Mucosa of descending colon (tissue), 3 donors: ENCODE measurements at regions not wholly inside any gene's neighbourhood (a gene's known extent, or its start where the extent isn't known, plus 50 kb on each side); places are given as distances from the start of the nearest gene placed in this dataset.
A peak's percentile ranks its signal among the peaks of the same experiment; 100 is the strongest.

Source experiments
- ATAC-seq: fragments of 200-7000 bp; cut with Tn5 transposase; one replicate; pipeline ENCODE4 v1.9.1; 2020; ENCODE audit warnings: mild to moderate bottlenecking, moderate library complexity
- DNase-seq, 3 donors: peaks; one replicate each; pipeline ENCODE4 v3.0.0-alpha.2; 2020
- H3K36me3 ChIP-seq: fragments of 200-600 bp; one replicate; pipeline ENCODE4 v1.8.0; 2021; ENCODE audit warnings: low read depth, mild to moderate bottlenecking
- H3K4me1 ChIP-seq: fragments of 200-600 bp; one replicate; pipeline ENCODE4 v1.8.0; 2021; ENCODE audit warnings: low read depth, mild to moderate bottlenecking
- H3K4me3 ChIP-seq: fragments of 200-600 bp; one replicate; pipeline ENCODE4 v1.8.0; 2021; ENCODE audit warnings: mild to moderate bottlenecking
- H3K9me3 ChIP-seq: fragments of 200-600 bp; one replicate; pipeline ENCODE4 v1.8.0; 2021; ENCODE audit warnings: mild to moderate bottlenecking
- intact Hi-C, 2 donors: fragments of 100-400 bp; cut with DNase I in 1 of 2; cut with micrococcal nuclease in 1 of 2; formaldehyde crosslinking; loops; one replicate each; pipeline versions ENCODE4 v1.11.0 to v1.11.1; 2022; cut with DNase I, micrococcal nuclease
- TF ChIP-seq, protein P1 (sequence below): fragments of 200-600 bp; IDR thresholded peaks from one replicate; pipeline ENCODE4 v1.8.0; 2022; ENCODE audit warnings: antibody characterized with exemption, mild to moderate bottlenecking
- donor health status: DM: no; HTN: no; CAD: no; lungs with moderate emphysema.
- donor health status: DM: no; HTN: no; CAD: no.
- donor health status: DM: no; HTN: yes; CAD: no.

DNA sequence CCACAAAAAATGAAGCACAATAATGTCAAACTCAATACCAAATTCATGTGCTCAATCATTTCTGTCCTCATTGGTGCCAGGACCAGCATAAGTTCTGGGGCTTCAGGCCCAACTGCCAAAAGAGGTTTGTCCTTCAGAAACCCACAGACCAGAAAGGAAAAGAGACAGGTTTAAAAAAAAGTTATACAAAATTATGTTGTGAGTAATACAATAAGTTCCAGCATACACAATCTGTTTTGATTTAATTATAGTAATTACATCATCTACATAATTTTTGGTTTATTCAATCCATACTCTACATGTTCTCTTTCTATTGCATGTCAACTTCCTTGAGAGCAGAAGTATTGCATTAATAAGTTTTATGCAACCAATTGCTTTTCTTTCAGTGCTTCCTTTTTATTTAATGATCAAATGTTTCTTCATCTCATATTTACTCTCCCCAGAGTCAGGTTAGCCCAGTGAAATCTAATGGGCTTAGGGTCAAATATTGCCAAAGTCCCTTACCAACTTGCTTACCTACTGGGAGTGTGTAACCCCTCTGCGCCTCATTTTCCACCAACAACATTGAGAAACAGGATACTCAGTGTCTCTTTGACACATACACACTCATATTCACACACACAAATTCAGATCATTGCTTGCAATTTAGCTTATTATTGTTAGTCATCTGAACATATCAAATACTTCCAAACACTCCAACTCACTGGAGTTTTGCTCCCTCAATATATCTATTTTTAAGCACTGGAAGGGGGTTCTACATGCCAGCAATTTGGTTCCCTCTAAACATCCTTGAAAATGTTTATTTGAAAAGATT lies 424.4 kb upstream of the MARCKS start:
- ATAC-seq: no peak
- no peaks in the 10 kb centered on the region for H3K9me3 ChIP-seq

DNA sequence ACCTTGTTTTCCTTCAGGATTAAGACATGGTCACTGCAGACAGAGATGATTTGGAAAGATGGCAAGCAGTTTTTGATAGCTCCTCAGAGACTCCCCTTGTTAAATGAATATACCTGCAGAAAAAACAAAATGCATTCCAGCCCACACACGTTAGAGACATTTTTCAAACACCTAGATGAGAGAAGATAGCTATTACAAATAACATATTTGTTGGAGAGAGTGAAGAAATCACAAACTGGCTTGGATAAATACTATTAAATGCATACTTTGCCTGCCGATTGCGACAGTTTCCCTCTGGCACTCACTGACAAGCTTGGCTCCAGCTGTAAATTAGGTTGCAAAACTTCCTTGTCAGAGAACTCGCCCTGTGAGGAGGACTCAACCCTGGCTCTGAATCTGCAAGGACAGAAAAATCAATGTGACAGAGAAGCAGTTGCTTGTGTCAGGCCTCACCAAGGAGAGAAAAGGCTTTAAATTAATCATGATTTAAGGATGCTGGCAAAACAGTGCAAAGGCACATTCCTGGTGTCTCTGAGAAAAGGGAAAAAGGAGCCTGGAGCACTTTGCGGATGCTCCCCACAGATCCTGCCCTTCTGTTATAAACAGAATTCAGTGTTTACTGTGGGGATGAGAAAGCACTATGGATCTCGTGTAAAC lies 423.7 kb upstream of the MARCKS start:
- H3K4me3 ChIP-seq: no peak overlapping the region
- H3K9me3 ChIP-seq: no peaks in the 10 kb centered on the region
- TF ChIP-seq, protein P1, sequence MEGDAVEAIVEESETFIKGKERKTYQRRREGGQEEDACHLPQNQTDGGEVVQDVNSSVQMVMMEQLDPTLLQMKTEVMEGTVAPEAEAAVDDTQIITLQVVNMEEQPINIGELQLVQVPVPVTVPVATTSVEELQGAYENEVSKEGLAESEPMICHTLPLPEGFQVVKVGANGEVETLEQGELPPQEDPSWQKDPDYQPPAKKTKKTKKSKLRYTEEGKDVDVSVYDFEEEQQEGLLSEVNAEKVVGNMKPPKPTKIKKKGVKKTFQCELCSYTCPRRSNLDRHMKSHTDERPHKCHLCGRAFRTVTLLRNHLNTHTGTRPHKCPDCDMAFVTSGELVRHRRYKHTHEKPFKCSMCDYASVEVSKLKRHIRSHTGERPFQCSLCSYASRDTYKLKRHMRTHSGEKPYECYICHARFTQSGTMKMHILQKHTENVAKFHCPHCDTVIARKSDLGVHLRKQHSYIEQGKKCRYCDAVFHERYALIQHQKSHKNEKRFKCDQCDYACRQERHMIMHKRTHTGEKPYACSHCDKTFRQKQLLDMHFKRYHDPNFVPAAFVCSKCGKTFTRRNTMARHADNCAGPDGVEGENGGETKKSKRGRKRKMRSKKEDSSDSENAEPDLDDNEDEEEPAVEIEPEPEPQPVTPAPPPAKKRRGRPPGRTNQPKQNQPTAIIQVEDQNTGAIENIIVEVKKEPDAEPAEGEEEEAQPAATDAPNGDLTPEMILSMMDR: no peak
- peaks cover 8% of the 10 kb centered on the region for H3K4me1 ChIP-seq
- no peaks in the 10 kb centered on the region for H3K36me3 ChIP-seq
- ATAC-seq (peak; percentile 88), DNase-seq (peak in 2 of 3 donors; percentile 35 to 56)
- intact Hi-C loops: no loop called here

More for the DNA sequence above, 424.4 kb upstream of the MARCKS start:
- DNase-seq: no peak
- intact Hi-C loops: no loop called here
- TF ChIP-seq, protein P1: no peak
- H3K36me3 ChIP-seq: no peaks in the 10 kb centered on the region
- H3K4me1 ChIP-seq: peaks cover 8% of the 10 kb centered on the region
- no peak overlapping the region for H3K4me3 ChIP-seq

DNA sequence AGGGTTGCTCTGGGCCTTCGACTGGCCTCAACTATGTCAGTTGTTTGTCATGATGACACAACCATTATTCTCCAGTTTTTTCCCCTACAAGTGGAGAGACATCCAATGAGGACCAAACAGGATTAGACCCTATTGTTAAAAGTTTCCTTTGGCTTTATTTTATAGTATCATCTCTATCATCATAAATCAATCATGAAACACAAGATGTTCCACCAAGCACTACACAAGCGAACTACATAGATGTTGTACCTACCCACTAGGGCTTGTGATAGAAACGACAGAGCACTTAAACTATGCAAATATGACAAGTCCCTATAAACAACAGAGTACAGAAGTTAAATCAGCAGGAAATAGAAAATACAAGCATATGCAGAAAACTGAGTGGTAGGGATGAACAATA lies 422.5 kb upstream of the MARCKS start:
- Histone ChIP-seq H3K4me3 (no peak overlapping the region), H3K9me3 (no peaks in the 10 kb centered on the region), H3K36me3 (no peaks in the 10 kb centered on the region), H3K4me1 (peaks cover 8% of the 10 kb centered on the region)
- TF ChIP-seq, protein P1: no peak
- no peak for ATAC-seq
- intact Hi-C loops: no loop called here
- DNase-seq: no peak

DNA sequence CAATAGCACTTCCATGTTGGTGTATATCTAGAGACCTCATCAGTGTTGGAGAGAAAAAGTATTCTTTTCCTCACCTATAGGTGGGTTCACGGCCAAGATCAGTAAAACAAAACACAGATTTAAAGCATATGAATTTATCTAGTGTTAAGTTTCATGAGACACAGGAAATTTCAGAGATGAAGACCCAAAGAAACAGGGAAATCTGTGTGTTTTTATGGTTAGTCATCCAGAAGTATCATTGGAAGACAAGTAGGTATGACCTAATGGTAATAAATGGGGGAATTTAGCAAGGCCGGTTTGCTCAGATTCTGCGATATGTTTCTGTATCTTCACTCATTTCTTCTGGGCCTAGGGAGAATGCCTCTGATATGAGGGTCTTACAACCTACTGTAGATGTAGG lies 419.6 kb upstream of the MARCKS start:
- H3K4me3 ChIP-seq: no peak overlapping the region
- ATAC-seq: no peak

DNA sequence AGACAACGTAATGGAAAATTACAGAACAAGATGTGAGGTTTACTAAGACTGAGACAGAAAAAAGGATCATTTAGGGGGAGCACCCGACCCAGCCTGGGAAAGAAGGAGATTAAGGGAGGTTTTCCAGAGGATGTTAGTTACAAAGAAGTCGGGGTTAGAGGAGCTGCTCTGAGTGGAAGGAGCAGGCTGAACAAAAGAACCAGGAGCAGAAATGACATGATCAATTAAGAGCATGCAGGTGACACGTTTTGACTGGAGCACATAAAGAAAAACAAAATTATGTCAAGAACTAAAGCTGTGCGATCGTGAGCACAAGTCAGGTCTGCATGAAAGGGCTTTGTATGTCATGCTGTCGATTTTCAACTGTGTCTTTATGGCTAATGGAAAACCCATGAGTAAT lies 417.3 kb upstream of the MARCKS start:
- ATAC-seq: no peak
- intact Hi-C loops: no loop called here
- DNase-seq: no peak
- Histone ChIP-seq H3K4me1 (no peaks in the 10 kb centered on the region), H3K36me3 (no peaks in the 10 kb centered on the region), H3K4me3 (no peak overlapping the region), H3K9me3 (no peaks in the 10 kb centered on the region)
- TF ChIP-seq, protein P1: no peak

More for the DNA sequence above, 419.6 kb upstream of the MARCKS start:
- no peaks in the 10 kb centered on the region for H3K9me3 ChIP-seq
- peaks cover 8% of the 10 kb centered on the region for H3K4me1 ChIP-seq
- intact Hi-C loops: no loop called here
- no peaks in the 10 kb centered on the region for H3K36me3 ChIP-seq
- TF ChIP-seq, protein P1: no peak
- DNase-seq: no peak
